NCI-H2107 treated with DMSO at 0.1 percent for 48 hours (cell line): ENCODE measurements at regions not wholly inside any gene's neighbourhood (a gene's known extent, or its start where the extent isn't known, plus 50 kb on each side); places are given as distances from the start of the nearest gene placed in this dataset.
"Not testable (repeated sequence)": the region's sequence is repeated elsewhere in the genome, so short reads cannot be mapped to it uniquely, and the experiment has no call there.

Experiments used
- DNase-seq: peaks from one replicate; lab custom pipeline; 2025; ENCODE audit not compliant: unreplicated experiment; lab: John Stamatoyannopoulos, UW

DNA sequence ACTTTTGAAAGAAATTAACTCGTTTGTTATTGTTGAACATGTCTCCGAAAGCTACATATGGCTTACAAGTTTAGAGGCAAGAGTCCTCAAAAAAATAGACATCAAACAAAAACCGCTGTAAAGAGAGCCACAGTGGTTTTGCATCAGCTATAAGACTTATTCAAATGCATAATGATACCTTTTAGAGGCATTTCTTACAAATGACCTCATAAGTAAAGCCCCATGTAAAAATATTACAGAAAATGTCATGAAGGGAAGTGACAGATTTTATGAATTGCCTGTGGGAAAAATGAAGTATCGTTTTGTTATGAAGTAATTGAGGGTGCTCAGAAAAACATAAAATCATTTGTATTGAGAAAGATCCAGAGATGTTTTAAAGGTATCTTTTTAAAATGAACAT lies 598.0 kb downstream of the NXPH1 start:
- no peak for DNase-seq

DNA sequence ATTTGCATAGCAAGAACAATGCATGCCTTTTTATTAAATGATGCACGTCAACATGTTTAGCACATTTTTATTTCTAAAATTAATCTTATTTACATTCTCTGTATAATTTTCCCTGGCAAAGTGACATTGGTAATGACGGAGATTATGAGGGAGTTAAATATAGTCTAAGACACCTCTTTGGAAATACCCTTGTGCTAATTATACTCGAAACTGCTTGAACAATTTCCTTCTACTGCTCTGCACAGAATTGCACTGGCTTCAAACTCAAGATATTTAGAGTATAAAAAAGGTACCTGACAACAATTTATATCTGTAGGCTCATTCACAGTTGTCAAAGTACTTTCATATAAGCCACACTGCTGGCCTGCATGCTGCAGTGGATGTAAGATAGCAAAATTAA lies 602.7 kb downstream of the NXPH1 start:
- DNase-seq: no peak

DNA sequence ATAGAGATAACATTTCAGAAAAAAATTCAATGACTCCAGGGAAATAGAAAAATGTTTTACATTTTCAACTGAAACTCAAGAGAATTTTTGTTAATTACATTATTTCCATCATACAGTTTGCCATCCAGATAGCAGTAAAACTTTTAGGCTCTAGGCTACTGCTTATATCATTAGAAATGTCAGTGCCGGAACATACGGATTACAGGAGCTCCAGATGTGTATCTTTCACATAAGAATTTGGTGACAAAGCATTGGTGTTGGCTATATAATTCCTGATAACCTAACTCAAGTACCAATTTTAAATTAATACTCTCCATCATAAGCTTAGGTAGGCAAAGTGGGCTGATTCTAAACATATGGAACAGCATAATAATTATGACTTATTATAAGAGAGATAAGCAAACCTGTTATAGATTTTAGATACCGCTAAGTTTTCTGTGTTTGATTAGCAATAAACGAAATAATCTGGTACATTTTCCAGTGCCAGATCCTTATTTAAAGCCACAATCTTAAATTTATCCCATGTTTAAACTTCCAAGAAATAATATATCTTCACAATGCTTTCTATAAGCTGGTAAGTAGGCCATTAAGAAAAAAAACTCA lies 637.9 kb downstream of the NXPH1 start:
- no peak for DNase-seq

DNA sequence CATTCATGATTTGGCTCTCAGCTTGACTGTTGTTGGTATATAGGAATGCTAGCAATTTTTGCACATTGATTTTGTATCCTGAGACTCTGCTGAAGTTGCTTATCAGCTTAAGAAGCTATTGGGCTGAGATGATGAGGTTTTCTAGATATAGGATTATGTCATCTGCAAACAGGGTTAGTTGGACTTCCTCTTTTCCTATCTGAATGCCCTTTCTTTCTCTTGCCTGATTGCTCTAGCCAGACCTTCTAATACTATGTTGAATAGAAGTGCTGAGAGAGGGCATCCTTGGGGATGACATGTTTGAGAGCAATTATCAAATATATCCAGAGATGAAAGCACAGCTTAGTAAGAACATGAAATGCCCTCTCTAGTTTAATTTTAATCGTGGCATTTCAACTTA lies 642.4 kb downstream of the NXPH1 start:
- not testable (repeated sequence) for DNase-seq

DNA sequence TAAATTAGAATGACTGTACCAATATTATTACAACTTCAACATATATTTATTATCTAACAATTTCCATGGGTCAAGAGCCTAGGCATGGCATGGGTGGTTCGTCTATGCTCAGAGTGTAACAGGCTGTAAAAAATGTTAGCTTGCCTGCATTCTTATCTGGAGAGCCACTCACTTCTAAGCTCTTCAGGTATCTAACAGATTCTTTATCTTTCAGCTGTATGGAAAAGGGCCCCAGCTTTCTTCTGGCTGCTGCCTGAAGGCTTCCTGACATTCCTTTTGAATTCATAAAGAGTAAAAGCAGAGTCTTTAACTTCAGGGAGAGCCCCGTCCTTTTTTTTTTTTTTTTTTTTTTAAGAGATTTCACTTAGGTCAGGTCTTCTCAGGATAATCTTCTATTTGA lies 648.8 kb downstream of the NXPH1 start:
- no peak for DNase-seq

GRCh38 chr7:9083837-9084236 lies 650.4 kb downstream of the NXPH1 start:
- no peak for DNase-seq

DNA sequence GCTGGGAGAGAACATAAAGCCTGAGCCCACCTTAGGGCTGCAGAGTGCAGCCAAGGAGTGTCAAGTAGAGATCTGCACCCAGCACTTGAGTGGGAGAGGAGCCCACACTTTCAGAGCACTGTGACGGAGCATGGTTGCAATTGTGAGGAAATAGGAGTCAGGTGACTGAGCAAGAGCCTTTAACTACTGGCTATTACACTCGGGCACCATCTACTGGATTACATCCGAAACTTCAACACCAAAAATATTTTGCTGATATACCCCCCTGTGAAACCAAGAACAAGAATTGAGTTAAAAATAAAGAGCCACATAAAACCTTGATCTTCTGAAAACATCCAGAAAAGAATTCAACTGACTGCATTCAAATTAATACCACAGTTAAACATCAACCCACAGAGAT lies 657.9 kb downstream of the NXPH1 start:
- DNase-seq: no peak

DNA sequence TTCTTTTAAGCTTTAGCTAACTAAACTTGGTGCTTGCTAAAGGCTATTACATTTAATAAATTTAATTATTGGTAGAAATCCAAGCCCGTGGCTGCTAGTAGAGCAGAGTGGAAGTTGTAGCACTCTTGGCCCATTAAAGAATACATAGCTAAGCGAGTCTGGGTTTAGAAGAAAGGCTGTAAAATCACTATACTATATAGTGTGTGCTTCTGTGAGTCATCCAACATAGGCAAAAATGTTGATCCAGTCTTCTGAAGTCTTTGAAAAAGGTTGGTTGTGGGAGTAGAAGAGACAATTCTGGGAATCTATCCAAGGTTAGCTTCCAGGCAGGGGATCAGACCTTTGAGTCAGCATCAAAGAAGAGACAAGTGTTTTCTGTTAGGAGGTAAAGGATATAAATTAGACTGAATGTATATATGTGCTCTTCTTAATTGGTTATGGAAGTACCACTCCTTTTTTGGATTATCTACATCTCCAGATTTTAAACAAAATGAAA lies 664.2 kb downstream of the NXPH1 start:
- DNase-seq: no peak

GRCh38 chr7:9100289-9100688 lies 666.9 kb downstream of the NXPH1 start:
- no peak for DNase-seq

GRCh38 chr7:9102846-9103245 lies 669.4 kb downstream of the NXPH1 start:
- no peak for DNase-seq

DNA sequence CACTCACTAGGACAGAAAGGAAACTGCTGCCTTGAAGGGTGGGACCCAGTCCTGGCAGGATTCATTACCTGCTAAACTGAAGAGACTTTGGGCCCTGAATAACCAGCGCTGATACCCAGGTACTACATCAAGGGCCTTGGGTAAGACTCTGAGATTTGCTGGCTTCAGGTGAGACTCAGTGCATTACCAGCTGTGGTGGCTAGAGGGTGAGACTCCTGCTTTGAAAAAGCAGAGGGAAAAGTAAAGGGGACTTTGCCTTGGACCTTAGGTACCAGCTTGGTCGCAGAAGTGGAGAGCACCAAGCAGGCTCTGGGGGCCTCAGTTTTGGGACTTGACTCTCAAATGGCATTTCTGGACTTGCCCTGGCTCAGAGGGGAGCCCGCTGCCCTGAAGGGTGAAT lies 673.3 kb downstream of the NXPH1 start:
- no peak for DNase-seq

DNA sequence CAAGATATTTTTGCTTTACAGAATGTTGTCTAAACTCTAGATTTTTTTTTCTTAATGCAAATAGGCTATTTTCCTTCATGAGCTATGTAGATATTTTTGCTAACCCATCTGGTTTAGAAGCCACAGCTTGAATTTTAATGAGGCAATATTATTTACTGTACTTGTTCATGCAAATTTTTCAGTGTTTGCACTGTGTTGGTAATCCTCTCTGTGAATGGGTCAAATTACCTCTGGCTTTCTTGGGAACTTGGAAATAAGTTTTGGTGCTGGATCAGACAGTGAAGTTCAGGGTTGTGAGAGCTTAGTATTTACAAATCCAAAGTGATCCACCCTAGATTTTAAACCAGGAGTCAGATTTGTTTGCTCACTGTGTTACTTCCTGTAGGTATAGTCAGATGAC lies 686.9 kb downstream of the NXPH1 start:
- DNase-seq: no peak

DNA sequence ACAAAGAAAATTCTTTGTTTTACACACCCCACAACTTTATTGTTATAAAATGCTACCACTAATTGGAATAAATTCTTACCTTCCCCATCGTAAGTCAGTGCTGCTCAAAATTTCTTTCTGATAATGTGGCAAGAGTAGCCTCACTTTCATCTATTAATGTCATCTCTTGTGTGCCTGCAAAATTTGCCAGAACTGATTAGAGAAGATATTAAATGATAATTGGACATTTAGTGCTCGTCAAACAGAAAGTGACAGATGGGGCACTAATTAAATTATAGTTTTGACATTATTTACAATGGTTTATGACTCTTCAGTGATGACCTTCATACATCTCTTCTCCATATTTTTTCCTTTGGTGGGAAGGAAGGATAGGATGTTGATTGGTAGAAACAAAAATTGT lies 690.9 kb downstream of the NXPH1 start:
- DNase-seq: no peak

DNA sequence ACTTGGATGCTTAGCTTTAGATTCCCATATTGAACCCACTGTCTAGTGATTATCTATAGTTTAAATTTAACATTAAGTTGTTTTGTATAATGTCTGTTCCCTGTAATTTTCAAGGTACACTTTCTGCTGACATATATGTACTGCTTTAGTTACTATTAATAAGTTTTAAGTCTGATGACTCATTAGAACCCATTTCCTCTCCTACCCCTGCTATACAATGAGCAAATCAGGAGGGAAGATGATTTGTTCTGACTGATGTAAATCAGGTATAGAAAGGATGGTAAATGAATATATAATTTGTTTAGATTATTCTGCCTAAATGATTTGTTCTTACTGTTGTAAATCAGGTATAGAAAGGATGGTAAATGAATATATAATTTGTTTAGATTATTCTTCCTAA lies 691.8 kb downstream of the NXPH1 start:
- DNase-seq: no peak

DNA sequence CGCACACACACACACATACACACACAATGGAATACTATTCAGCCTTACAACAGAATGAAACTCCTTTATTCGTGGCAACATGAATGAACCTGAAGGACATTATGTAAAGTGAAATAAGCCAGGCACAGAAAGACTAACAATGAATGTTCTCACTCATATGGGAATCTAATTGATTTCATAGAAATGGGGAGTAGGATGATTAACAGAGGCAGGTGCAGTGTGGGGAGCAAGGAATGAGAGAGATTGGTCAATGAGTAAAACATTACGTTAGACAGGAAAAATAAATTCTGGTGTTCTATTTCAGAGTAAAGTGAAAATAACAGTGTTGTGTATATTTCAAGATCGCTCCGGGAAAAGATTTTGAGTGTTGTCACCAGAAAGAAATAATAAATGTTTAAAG lies 694.5 kb downstream of the NXPH1 start:
- DNase-seq: no peak

DNA sequence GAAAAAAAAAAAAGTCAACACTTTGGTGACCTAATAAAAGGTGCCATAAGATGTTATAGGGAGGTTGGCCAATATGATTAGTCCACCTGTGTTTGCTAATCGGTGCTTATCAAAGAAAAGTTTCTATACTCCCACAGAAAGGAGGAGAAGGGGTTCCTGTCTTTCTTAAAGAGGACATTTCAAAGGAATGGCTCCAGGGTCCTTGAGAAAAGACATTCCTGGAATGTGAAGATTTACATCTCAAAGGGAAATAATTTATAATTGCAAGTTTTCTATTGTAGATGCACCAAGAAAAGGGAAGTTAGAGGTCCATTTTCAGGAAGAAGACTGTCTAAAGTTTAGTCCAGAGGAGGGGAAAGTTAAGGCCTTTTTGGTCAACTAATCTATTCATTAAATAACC lies 715.3 kb downstream of the NXPH1 start:
- DNase-seq: no peak

- DNase-seq: no peak
Observed at GRCh38 chr7:9149499-9150082, 716.2 kb downstream of the NXPH1 start.

DNA sequence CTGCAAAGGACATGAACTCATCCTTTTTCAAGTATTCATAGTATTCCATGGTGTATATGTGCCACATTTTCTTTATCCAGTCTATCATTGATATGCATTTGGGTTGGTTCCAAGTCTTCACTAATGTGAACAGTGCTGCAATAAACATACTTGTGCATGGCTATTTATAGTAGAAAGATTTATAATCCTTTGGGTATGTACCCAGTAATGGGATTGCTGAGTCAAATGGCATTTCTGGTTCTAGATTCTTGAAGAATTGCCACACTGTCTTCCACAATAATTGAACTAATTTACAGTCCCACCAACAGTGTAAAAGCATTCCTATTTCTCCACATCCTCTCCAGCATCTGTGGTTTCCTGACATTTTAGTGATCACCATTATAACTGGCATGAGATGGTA lies 730.3 kb downstream of the NXPH1 start:
- DNase-seq: not testable (repeated sequence)

GRCh38 chr7:9175871-9176270 lies 742.5 kb downstream of the NXPH1 start:
- DNase-seq: no peak

DNA sequence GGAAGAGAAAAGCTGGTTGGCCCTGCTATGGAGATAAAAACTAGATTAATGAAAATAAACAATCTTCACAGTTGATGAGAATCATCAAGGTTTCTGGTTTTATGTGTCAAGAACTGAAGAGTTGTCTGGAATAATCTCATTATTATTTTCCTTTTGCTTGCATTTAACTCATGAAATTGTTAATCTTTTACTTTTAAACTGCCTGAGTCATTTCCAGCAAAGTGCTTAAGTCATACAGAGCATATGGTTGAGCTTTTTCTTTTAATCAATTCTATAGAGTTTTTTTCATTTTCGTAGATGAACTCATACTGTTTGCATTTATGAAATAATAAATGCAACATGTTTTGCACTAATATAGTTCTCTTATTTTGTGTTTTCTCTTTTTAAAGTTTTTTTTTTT lies 747.9 kb downstream of the NXPH1 start:
- DNase-seq: no peak

GRCh38 chr7:9186730-9187129 lies 753.3 kb downstream of the NXPH1 start:
- DNase-seq: no peak

DNA sequence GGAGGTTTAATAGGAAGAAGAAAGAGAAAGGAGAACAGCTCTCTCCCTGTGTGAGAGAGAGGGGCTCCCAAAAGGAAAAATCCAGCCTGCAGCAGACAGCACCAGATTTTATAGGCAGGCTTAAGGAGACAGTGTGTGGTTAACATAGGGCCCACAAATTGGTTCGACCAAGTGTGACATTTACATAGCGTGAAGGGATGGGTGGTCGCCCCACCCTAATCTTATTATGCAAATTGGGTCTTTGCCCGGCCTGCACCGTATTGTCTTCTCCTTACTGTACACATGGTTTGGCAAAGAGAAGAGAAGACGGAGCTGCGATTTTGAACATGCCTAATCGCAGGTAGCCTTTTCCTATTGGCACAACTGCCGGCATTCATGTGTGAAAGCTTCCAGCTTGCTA lies 756.3 kb downstream of the NXPH1 start:
- DNase-seq: no peak

DNA sequence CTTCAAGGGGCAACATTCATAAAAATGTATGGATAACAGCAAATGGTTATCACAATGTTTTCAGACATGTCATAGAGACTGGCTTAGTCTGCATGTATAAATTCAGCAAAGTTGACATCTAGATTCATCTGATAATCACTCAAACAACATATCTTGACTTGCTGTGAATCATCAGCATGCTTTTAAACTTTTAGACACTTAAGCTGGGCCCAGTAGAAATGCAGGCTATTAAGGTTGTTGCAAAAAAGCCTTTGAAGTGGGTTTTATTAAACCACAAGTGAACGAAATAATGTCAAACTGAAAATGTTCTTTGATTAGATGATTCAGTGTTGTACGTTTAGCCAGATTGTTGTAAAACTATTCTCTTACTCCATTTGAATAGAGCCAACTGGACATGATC lies 759.6 kb downstream of the NXPH1 start:
- no peak for DNase-seq
